ENCODE measurements at regions not wholly inside any gene's neighbourhood (a gene's known extent, or its start where the extent isn't known, plus 50 kb on each side); places are given as distances from the start of the nearest gene placed in this dataset.

DNA sequence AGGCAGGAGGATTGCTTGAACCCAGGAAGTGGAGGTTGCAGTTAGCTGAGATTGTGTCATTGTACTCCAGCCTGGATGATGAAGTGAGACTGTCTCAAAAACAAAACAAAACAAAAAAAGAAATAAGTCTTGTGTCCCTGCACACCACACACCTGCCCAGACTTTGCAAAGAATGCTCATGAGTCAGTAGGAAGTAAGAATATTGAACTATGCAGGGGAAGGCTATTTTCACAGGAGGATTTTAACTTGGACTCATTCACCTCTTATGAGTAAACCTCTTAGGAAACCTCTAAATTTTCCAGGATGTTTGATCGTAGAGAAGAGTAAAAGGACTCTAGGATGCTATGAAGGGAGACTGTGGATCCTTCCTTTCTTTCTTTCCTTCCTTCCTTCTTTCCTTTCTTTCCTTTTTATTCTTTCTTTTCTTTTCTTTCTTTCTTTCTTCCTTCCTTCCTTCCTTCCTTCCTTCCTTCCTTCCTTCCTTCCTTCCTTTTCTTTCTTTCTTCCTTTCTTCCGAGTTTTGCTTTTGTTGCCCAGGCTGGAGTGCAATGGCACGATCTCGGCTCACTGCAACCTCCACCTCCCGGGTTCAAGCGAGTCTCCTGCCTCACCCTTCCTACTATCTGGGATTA lies 96.7 kb upstream of the CLINT1 start:
- WGBS, 2 donors, result 88 to 89% methylated on average over 6 of the region's 6 CpGs

DNA sequence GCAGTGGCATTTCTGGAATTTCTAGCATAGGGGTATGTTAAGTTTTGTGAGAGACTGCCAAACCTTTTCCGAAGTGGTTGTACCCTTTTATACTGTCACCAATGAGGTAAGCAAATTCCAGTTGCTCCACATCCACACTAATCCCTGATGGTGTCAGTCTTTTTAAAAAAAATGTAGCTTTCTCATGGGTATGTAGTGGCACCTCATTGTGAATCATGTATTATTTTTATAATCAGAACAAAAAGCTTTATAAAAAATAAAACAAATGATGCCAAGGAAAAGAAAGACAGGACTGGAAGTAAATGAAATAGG lies 93.4 kb upstream of the CLINT1 start:
- 81 to 93% methylated on average over 1 of the region's 1 CpG for WGBS, 2 donors
- H3K27ac ChIP-seq, result no peak overlapping the region
- no peaks in the 10 kb centered on the region for H3K36me3 ChIP-seq (ENCODE audit: low read depth, missing control alignments)
- intact Hi-C loops (cut with DNase I; ENCODE audit: low total_unique reads), result no loop called here
- no peaks in the 10 kb centered on the region for H3K27me3 ChIP-seq
- no peak overlapping the region for H3K4me3 ChIP-seq
- no peak for TF ChIP-seq CTCF (IDR thresholded peaks at IDR 0.05)
- no peak for TF ChIP-seq POLR2A (IDR thresholded peaks at IDR 0.05)
- DNase-seq, result no peak
- H3K4me1 ChIP-seq, result no peaks in the 10 kb centered on the region
- H3K9me3 ChIP-seq, result no peaks in the 10 kb centered on the region

More for the DNA sequence above, 96.7 kb upstream of the CLINT1 start:
- Histone ChIP-seq H3K27ac (peak overlapping the region in 1 of 2 donors; percentile 39), H3K4me3 (no peak overlapping the region), H3K9me3 (no peaks in the 10 kb centered on the region), H3K4me1 (no peaks in the 10 kb centered on the region), H3K36me3 (ENCODE audit: low read depth, missing control alignments) (no peaks in the 10 kb centered on the region), H3K27me3 (no peaks in the 10 kb centered on the region)
- TF ChIP-seq CTCF (IDR thresholded peaks at IDR 0.05), result no peak
- no peak for TF ChIP-seq POLR2A (IDR thresholded peaks at IDR 0.05)
- no peak for DNase-seq
- intact Hi-C loops (cut with DNase I; ENCODE audit: low total_unique reads), result no loop called here

GRCh38 chr5:157951673-157952373 lies 92.9 kb upstream of the CLINT1 start:
- H3K27ac ChIP-seq, result no peak overlapping the region
- 74 to 75% methylated on average over 4 of the region's 4 CpGs for WGBS, 2 donors
- H3K27me3 ChIP-seq, result no peaks in the 10 kb centered on the region
- no peak overlapping the region for H3K4me3 ChIP-seq
- H3K4me1 ChIP-seq, result no peaks in the 10 kb centered on the region
- no peak for TF ChIP-seq CTCF (IDR thresholded peaks at IDR 0.05)
- no peak for TF ChIP-seq POLR2A (IDR thresholded peaks at IDR 0.05)
- intact Hi-C loops (cut with DNase I; ENCODE audit: low total_unique reads), result no loop called here
- H3K36me3 ChIP-seq (ENCODE audit: low read depth, missing control alignments), result no peaks in the 10 kb centered on the region
- DNase-seq, result no peak
- no peaks in the 10 kb centered on the region for H3K9me3 ChIP-seq

DNA sequence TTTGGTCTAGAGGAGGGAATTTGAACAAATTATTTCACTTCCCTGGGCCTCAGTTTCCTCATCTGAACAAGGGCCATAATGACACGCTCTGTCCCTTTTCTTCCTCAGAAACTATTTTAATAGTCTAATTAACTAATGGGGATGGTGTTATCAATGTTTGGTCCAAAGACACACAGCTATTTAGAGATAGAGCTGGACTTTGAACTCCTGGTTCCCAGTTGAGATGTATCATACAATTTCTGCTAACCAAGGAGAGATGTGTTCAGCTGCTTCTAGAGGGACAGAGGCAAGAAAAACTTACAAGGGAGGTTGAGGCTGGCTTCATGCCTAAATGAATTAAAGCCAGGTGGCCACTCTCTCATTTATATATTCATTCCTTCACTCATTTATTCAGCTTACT lies 90.6 kb upstream of the CLINT1 start:
- intact Hi-C loops (cut with DNase I; ENCODE audit: low total_unique reads), result no loop called here
- 78 to 95% methylated on average over 1 of the region's 1 CpG for WGBS, 2 donors
- TF ChIP-seq POLR2A (IDR thresholded peaks at IDR 0.05) (no peak), CTCF (IDR thresholded peaks at IDR 0.05) (no peak)
- Histone ChIP-seq H3K4me1 (no peaks in the 10 kb centered on the region), H3K4me3 (no peak overlapping the region), H3K27me3 (no peaks in the 10 kb centered on the region), H3K36me3 (ENCODE audit: low read depth, missing control alignments) (no peaks in the 10 kb centered on the region), H3K27ac (no peak overlapping the region), H3K9me3 (no peaks in the 10 kb centered on the region)
- DNase-seq, result no peak
